Body of pancreas (tissue), 4 donors: ENCODE measurements at regions not wholly inside any gene's neighbourhood (a gene's known extent, or its start where the extent isn't known, plus 50 kb on each side); places are given as distances from the start of the nearest gene placed in this dataset.

ENCODE experiments used
- ATAC-seq: fragments of 150-250 bp; one replicate; pipeline ENCODE4 v1.9.1; 2016
- DNase-seq, 4 donors: peaks; one replicate each; pipeline ENCODE4 v3.0.0-alpha.2; 2019
- H3K27ac ChIP-seq, 4 donors: fragments of 200-600 bp; sonication (generic); 1 replicate in 3 of 4; 2 replicates in 1 of 4; pipeline versions ENCODE4 v1.5.1 to v1.6.1; 2016 to 2019; ENCODE audit warnings: mild to moderate bottlenecking in 1 of 4, mixed read lengths in 1 of 4, moderate library complexity in 1 of 4
- H3K27me3 ChIP-seq, 2 donors: fragments of 200-600 bp; sonication (generic); one replicate each; pipeline ENCODE4 v1.6.0; 2016; ENCODE audit warnings: mild to moderate bottlenecking in 1 of 2
- H3K36me3 ChIP-seq, 2 donors: fragments of 200-600 bp; sonication (generic); replicated peaks in 1 of 2; 2 replicates each; pipeline ENCODE4 v1.5.1; 2016; ENCODE audit warnings: low read depth in 2 of 2; ENCODE audit not compliant: insufficient read depth in 1 of 2
- H3K4me1 ChIP-seq: fragments of 200-600 bp; sonication (generic); one replicate; pipeline ENCODE4 v1.6.0; 2016
- H3K4me3 ChIP-seq, 2 donors: fragments of 200-600 bp; sonication (generic); 1 replicate in 1 of 2; 2 replicates in 1 of 2; pipeline ENCODE4 v1.5.1; 2016 to 2019
- H3K9me3 ChIP-seq, 3 donors: fragments of 200-600 bp; sonication (generic); 1 replicate in 2 of 3; 2 replicates in 1 of 3; pipeline ENCODE4 v1.5.1; 2016
- CTCF ChIP-seq, 7 experiments: fragments of 450-650 bp in 4 of 7; fragments of 200-600 bp in 3 of 7; sonication (generic) in 3 of 7; IDR thresholded peaks; one replicate each; pipeline ENCODE4 v1.5.1; 2016 to 2019; ENCODE audit warnings: antibody characterized with exemption in 7 of 7
- POLR2A ChIP-seq, 3 donors: fragments of 450-650 bp; IDR thresholded peaks; one replicate each; pipeline ENCODE4 v1.6.1; 2016; ENCODE audit warnings: antibody characterized with exemption in 3 of 3, mild to moderate bottlenecking in 2 of 3
- WGBS, 2 donors: methylation state at CpG; one replicate each; pipeline ENCODE4 v1.1.5; 2017; 5-methylcytosine and 5-hydroxymethylcytosine counted together
- intact Hi-C: fragments of 100-400 bp; cut with DNase I; formaldehyde crosslinking; loops from one replicate; pipeline ENCODE4 v1.15.1; 2023

- Histone ChIP-seq H3K27me3 (no peaks in the 10 kb centered on the region), H3K27ac (peak overlapping the region in 3 of 4 donors; percentile 90 to 91 (median 90)), H3K9me3 (no peaks in the 10 kb centered on the region), H3K4me3 (no peak overlapping the region), H3K36me3 (no peaks in the 10 kb centered on the region), H3K4me1 (peaks cover 49% of the 10 kb centered on the region)
- TF ChIP-seq POLR2A (IDR thresholded peaks at IDR 0.05) (no peak), CTCF (IDR thresholded peaks at IDR 0.05) (no peak)
- DNase-seq (peak in 2 of 4 donors; percentile 21 to 28), ATAC-seq (no peak)
- WGBS, 2 donors: 52 to 69% methylated on average over 16 of the region's 16 CpGs
- intact Hi-C loops: no loop called here
Observed at GRCh38 chr5:154648229-154648628, 106.9 kb upstream of the LARP1 start.

DNA sequence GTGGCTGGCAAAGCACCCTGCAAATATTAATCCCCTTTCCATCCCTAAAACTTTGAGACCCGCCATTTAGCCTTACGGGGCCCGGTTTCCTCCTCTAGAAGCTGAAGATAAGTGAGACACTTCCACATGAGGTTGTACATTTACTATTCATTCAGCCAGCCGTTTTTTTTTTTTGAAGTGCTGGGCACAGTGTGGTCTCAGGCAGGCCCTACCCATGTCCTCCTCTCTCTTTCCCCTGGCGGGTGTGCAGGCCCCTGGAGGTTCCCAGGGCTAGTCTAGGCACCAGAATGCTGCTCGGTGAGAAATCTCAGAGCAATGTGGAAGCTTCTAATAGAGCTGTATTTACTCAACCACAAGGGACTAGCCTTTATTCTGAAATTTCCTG lies 107.4 kb upstream of the LARP1 start:
- Histone ChIP-seq H3K4me1 (peaks cover 45% of the 10 kb centered on the region), H3K27ac (peak overlapping the region; percentile 34 to 91 (median 90)), H3K4me3 (no peak overlapping the region), H3K9me3 (no peaks in the 10 kb centered on the region), H3K27me3 (no peaks in the 10 kb centered on the region), H3K36me3 (no peaks in the 10 kb centered on the region)
- whole genome bisulfite sequencing, 2 donors: 19 to 26% methylated on average over 6 of the region's 6 CpGs
- intact Hi-C loops: no loop called here
- TF ChIP-seq POLR2A (IDR thresholded peaks at IDR 0.05): no peak
- TF ChIP-seq CTCF (IDR thresholded peaks at IDR 0.05): peak in 1 of 7 experiments; percentile 11
- DNase-seq (peak in 2 of 4 donors; percentile 26 to 32), ATAC-seq (peak; percentile 24)

GRCh38 chr5:154647114-154647760 lies 107.9 kb upstream of the LARP1 start:
- Histone ChIP-seq H3K27ac (peak overlapping the region; percentile 39 to 91 (median 90)), H3K9me3 (no peaks in the 10 kb centered on the region), H3K27me3 (no peaks in the 10 kb centered on the region), H3K36me3 (no peaks in the 10 kb centered on the region), H3K4me1 (peaks cover 44% of the 10 kb centered on the region), H3K4me3 (no peak overlapping the region)
- TF ChIP-seq CTCF (IDR thresholded peaks at IDR 0.05): no peak
- TF ChIP-seq POLR2A (IDR thresholded peaks at IDR 0.05): peak in 2 of 3 donors; percentile 89 to 90
- intact Hi-C loops: no loop called here
- WGBS, 2 donors: 3 to 15% methylated on average over 11 to 36 of the region's 36 CpGs
- peak; percentile 88 to 93 (median 91) for DNase-seq
- ATAC-seq: peak; percentile 90

- WGBS, 2 donors: 49 to 88% methylated on average over 23 to 24 of the region's 24 CpGs
- H3K4me1 ChIP-seq: peaks cover 41% of the 10 kb centered on the region
- H3K27me3 ChIP-seq: no peaks in the 10 kb centered on the region
- no peak overlapping the region for H3K4me3 ChIP-seq
- TF ChIP-seq CTCF (IDR thresholded peaks at IDR 0.05): no peak
- TF ChIP-seq POLR2A (IDR thresholded peaks at IDR 0.05): no peak
- H3K36me3 ChIP-seq: no peaks in the 10 kb centered on the region
- intact Hi-C loops: no loop called here
- peak overlapping the region in 3 of 4 donors; percentile 90 to 91 (median 90) for H3K27ac ChIP-seq
- DNase-seq (no peak), ATAC-seq (no peak)
- H3K9me3 ChIP-seq: no peaks in the 10 kb centered on the region
Observed at GRCh38 chr5:154646745-154647113, 108.4 kb upstream of the LARP1 start.
